ENCODE measurements at regions not wholly inside any gene's neighbourhood (a gene's known extent, or its start where the extent isn't known, plus 50 kb on each side); places are given as distances from the start of the nearest gene placed in this dataset.

DNA sequence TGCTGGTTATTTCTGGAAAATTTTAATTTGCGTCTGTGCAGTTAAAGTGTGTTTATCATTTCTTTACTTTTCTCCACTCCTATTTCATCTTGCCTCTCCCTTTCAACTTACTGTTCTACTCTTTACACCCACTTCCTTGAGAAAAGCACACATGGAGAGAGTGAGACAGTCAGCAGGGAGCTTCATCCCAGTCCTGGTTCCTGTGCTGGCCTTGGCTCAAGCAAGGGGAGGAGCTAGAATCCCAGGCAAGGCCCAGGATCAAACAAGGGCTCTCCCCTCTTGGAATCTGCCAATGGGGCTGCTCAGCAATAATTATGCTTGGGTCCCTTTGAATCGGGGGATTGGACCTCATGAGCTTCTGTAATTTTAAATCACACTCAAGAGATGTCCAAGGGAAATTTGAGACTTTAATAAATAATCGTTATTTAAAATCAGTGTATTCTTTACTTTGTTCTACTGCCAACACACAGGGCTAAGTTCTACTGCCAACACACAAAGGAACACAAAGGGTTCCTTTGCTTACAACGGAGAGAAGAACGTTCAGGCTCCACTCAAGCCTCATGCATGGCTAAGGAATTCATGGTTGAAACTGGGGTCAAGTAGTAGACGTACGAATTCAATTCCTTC is 439.3 kb upstream of the DAB2 start:
- H3K9me3 ChIP-seq (ENCODE audit: insufficient read depth, low read depth, low read length): no peaks in the 10 kb centered on the region
- no peaks in the 10 kb centered on the region for H3F3A ChIP-seq (ENCODE audit: low read depth)
- no peak overlapping the region for H3K4me2 ChIP-seq (ENCODE audit: low read depth, low read length, poor library complexity, severe bottlenecking)
- no peaks in the 10 kb centered on the region for H3K9me2 ChIP-seq (replicated peaks; ENCODE audit: low read depth, low read length)
- H3K9ac ChIP-seq (ENCODE audit: low read depth, low read length, poor library complexity, severe bottlenecking): no peak overlapping the region
- H3K4me3 ChIP-seq (ENCODE audit: low read length, poor library complexity, severe bottlenecking): no peak overlapping the region
- H3K4me1 ChIP-seq (ENCODE audit: insufficient read depth, low read length, poor library complexity, severe bottlenecking): no peaks in the 10 kb centered on the region
- no peaks in the 10 kb centered on the region for H3K36me3 ChIP-seq (ENCODE audit: insufficient read depth, low read length)
- no peaks in the 10 kb centered on the region for H4K20me1 ChIP-seq (ENCODE audit: insufficient read depth, low read length, poor library complexity, severe bottlenecking)
- TF ChIP-seq EZH2phosphoT487 (IDR thresholded peaks at IDR 0.05; ENCODE audit: borderline replicate concordance): no peak
- TF ChIP-seq, protein P1, sequence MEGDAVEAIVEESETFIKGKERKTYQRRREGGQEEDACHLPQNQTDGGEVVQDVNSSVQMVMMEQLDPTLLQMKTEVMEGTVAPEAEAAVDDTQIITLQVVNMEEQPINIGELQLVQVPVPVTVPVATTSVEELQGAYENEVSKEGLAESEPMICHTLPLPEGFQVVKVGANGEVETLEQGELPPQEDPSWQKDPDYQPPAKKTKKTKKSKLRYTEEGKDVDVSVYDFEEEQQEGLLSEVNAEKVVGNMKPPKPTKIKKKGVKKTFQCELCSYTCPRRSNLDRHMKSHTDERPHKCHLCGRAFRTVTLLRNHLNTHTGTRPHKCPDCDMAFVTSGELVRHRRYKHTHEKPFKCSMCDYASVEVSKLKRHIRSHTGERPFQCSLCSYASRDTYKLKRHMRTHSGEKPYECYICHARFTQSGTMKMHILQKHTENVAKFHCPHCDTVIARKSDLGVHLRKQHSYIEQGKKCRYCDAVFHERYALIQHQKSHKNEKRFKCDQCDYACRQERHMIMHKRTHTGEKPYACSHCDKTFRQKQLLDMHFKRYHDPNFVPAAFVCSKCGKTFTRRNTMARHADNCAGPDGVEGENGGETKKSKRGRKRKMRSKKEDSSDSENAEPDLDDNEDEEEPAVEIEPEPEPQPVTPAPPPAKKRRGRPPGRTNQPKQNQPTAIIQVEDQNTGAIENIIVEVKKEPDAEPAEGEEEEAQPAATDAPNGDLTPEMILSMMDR (conservative IDR thresholded peaks at IDR 0.05; ENCODE audit: low read length): no peak
- H2AFZ ChIP-seq (ENCODE audit: low read length): no peak overlapping the region
- H3K79me2 ChIP-seq (ENCODE audit: insufficient read depth, low read length): no peaks in the 10 kb centered on the region
- H3K27me3 ChIP-seq (ENCODE audit: insufficient read depth, low read length, poor library complexity, severe bottlenecking): no peaks in the 10 kb centered on the region

DNA sequence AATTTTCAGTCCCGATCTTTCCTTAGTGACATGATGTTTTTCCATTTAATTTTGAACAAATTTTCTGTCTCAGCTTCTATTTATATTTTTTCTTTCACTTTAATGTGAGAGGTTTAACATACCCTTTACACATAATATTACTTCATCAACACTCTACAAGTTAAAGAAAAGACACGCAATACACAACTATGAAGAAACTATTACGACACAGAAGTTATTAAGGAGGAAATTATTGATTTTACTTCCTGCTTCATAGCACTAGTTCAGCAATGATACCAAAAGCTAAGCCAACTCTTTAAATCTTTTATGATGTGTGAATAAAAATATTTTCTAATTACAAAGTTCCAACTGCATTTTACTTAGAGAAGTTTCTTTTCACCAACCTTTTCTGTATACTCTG is 432.3 kb upstream of the DAB2 start:
- no peaks in the 10 kb centered on the region for H3K4me1 ChIP-seq (ENCODE audit: insufficient read depth, low read length, poor library complexity, severe bottlenecking)

DNA sequence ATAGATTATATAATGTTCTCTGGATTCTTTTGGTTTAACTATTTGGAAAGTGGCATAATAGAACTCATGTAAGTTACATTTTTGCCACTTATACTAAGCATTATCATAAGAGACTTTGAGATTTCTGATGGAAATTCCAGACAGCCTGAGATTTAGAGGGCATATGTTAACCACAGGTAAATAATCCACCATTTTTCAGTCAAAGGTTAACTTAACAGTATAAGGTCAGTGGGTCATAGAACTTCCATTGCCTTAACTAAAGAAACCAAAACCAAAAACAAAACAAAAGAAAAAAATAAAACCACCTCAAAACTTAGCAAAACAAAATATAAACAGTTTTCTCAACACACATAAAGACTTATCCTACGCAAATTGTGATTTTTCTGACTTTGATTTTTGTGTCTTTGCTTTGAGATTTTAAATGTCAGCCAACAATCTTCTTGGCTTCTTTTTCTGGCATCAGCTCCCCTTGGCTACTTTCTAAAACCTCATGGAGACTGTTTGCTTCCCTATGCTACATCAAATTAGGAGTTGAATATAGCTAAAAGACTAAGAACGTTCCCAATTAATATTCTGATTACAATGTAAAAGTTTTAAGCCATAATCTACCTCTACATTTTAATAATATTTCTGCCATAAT is 430.1 kb upstream of the DAB2 start:
- no peak overlapping the region for H2AFZ ChIP-seq (ENCODE audit: low read length)
- H3K9me3 ChIP-seq (ENCODE audit: insufficient read depth, low read depth, low read length): no peaks in the 10 kb centered on the region
- no peaks in the 10 kb centered on the region for H3K36me3 ChIP-seq (ENCODE audit: insufficient read depth, low read length)
- no peaks in the 10 kb centered on the region for H3K9me2 ChIP-seq (replicated peaks; ENCODE audit: low read depth, low read length)
- no peak overlapping the region for H3K9ac ChIP-seq (ENCODE audit: low read depth, low read length, poor library complexity, severe bottlenecking)
- no peaks in the 10 kb centered on the region for H3K27me3 ChIP-seq (ENCODE audit: insufficient read depth, low read length, poor library complexity, severe bottlenecking)
- no peak overlapping the region for H3K4me3 ChIP-seq (ENCODE audit: low read length, poor library complexity, severe bottlenecking)
- no peak for TF ChIP-seq EZH2phosphoT487 (IDR thresholded peaks at IDR 0.05; ENCODE audit: borderline replicate concordance)
- TF ChIP-seq, protein P1 (conservative IDR thresholded peaks at IDR 0.05; ENCODE audit: low read length): no peak
- no peak overlapping the region for H3K4me2 ChIP-seq (ENCODE audit: low read depth, low read length, poor library complexity, severe bottlenecking)
- H3F3A ChIP-seq (ENCODE audit: low read depth): no peaks in the 10 kb centered on the region
- H3K4me1 ChIP-seq (ENCODE audit: insufficient read depth, low read length, poor library complexity, severe bottlenecking): no peaks in the 10 kb centered on the region
- H3K79me2 ChIP-seq (ENCODE audit: insufficient read depth, low read length): no peaks in the 10 kb centered on the region
- no peaks in the 10 kb centered on the region for H4K20me1 ChIP-seq (ENCODE audit: insufficient read depth, low read length, poor library complexity, severe bottlenecking)

More for the DNA sequence above, 432.3 kb upstream of the DAB2 start:
- H3K9me2 ChIP-seq (replicated peaks; ENCODE audit: low read depth, low read length): no peaks in the 10 kb centered on the region
- no peak overlapping the region for H2AFZ ChIP-seq (ENCODE audit: low read length)
- H3K79me2 ChIP-seq (ENCODE audit: insufficient read depth, low read length): no peaks in the 10 kb centered on the region
- H3K4me2 ChIP-seq (ENCODE audit: low read depth, low read length, poor library complexity, severe bottlenecking): no peak overlapping the region
- no peaks in the 10 kb centered on the region for H3F3A ChIP-seq (ENCODE audit: low read depth)
- no peaks in the 10 kb centered on the region for H4K20me1 ChIP-seq (ENCODE audit: insufficient read depth, low read length, poor library complexity, severe bottlenecking)
- no peaks in the 10 kb centered on the region for H3K36me3 ChIP-seq (ENCODE audit: insufficient read depth, low read length)
- no peaks in the 10 kb centered on the region for H3K9me3 ChIP-seq (ENCODE audit: insufficient read depth, low read depth, low read length)
- H3K27me3 ChIP-seq (ENCODE audit: insufficient read depth, low read length, poor library complexity, severe bottlenecking): no peaks in the 10 kb centered on the region
- no peak overlapping the region for H3K9ac ChIP-seq (ENCODE audit: low read depth, low read length, poor library complexity, severe bottlenecking)
- no peak for TF ChIP-seq EZH2phosphoT487 (IDR thresholded peaks at IDR 0.05; ENCODE audit: borderline replicate concordance)
- TF ChIP-seq, protein P1 (conservative IDR thresholded peaks at IDR 0.05; ENCODE audit: low read length): no peak
- no peak overlapping the region for H3K4me3 ChIP-seq (ENCODE audit: low read length, poor library complexity, severe bottlenecking)

Measured in Loucy (cell line).